ACC112 (cell line): ENCODE measurements at regions not wholly inside any gene's neighbourhood (a gene's known extent, or its start where the extent isn't known, plus 50 kb on each side); places are given as distances from the start of the nearest gene placed in this dataset.

Experiments
- H2AFZ ChIP-seq: fragments of 200-600 bp; sonication (generic); one replicate; pipeline ENCODE4 v1.6.0; 2017; ENCODE audit warnings: antibody characterized with exemption, low read length; ENCODE audit not compliant: unreplicated experiment
- H3K27ac ChIP-seq: fragments of 200-600 bp; sonication (generic); 2 replicates; pipeline ENCODE4 v1.5.1; 2014; ENCODE audit warnings: low read depth, mild to moderate bottlenecking, antibody characterized with exemption, low read length, moderate library complexity
- H3K27me3 ChIP-seq: fragments of 200-600 bp; sonication (generic); 2 replicates; pipeline ENCODE4 v1.6.1; 2014; ENCODE audit warnings: mild to moderate bottlenecking, antibody characterized with exemption, low read length, moderate library complexity, mixed read lengths; ENCODE audit not compliant: insufficient read depth
- H3K36me3 ChIP-seq: fragments of 200-600 bp; sonication (generic); 2 replicates; pipeline ENCODE4 v1.6.1; 2016; ENCODE audit warnings: mild to moderate bottlenecking, antibody characterized with exemption, low read length, moderate library complexity, mixed read lengths; ENCODE audit not compliant: insufficient read depth
- H3K4me1 ChIP-seq: fragments of 200-600 bp; sonication (generic); one replicate; pipeline ENCODE4 v1.6.1; 2016; ENCODE audit warnings: low read length, mixed read lengths; ENCODE audit not compliant: insufficient read depth, unreplicated experiment, control insufficient read depth
- H3K4me3 ChIP-seq: fragments of 200-600 bp; sonication (generic); 2 replicates; pipeline ENCODE4 v1.5.1; 2014; ENCODE audit warnings: mild to moderate bottlenecking, low read depth, low read length
- H3K79me2 ChIP-seq: fragments of 200-600 bp; sonication (generic); one replicate; pipeline ENCODE4 v1.6.0; 2016; ENCODE audit warnings: low read length; ENCODE audit not compliant: control insufficient read depth, unreplicated experiment, insufficient read depth

GRCh38 chr6:11911538-11911937 is 100.6 kb upstream of the HIVEP1 start:
- Histone ChIP-seq H2AFZ (no peak overlapping the region), H3K4me3 (no peak overlapping the region), H3K27me3 (no peaks in the 10 kb centered on the region), H3K27ac (no peak overlapping the region), H3K4me1 (peaks cover 4% of the 10 kb centered on the region), H3K36me3 (no peaks in the 10 kb centered on the region), H3K79me2 (no peaks in the 10 kb centered on the region)

DNA sequence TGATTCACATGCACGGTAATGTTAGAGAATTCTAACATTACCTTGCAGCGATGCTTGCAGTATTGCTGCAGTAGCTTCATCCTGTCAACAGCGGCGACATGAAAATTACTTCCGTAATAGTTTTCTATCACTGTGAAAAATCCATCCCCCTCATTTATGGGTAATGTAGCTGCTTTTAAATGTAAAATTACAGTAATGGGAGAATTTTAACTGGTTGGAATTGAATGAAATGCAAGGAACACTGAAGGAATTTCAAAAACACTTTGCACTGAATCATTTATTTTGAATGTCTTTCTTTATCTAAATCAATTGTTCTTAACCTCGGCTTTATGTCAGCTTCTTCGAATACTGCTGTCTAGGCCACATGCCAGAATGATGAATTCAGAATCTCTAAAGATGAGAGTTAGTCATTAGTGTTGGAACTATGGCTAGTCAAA is 102.4 kb upstream of the HIVEP1 start:
- Histone ChIP-seq H3K79me2 (no peaks in the 10 kb centered on the region), H2AFZ (no peak overlapping the region), H3K4me1 (peaks cover 4% of the 10 kb centered on the region), H3K36me3 (no peaks in the 10 kb centered on the region), H3K4me3 (no peak overlapping the region), H3K27me3 (no peaks in the 10 kb centered on the region), H3K27ac (no peak overlapping the region)

DNA sequence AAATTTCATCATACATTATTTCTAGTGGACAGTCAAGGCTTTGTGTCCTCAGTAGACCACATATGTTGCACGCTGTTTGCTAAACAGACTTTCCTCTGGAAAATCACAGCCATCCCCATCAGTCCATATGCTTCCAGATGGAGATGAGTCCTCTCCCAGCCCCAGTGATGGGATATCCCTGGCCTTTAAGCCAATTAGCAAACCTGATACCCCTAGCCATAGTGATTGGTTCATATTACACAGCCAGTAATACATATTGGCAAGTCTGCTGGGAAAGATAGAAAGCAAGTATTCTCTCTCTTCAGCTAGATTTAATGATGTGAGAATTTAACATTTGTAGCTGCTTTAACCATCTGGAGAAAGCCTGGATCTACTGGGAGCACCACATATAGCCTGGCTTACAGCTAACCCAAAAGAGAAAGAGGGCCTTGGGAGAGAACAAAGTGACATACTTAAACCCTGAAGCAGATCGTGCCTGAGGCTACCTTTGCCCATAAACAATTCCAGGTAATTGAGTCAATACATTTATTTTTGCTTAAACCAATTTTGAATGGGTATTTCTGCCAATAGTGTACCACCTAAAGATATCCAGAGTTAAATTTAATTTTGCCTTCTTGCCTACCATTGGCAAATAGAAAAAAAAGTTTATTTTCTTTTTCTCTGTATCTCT is 103.5 kb upstream of the HIVEP1 start:
- H3K27me3 ChIP-seq: no peaks in the 10 kb centered on the region
- H2AFZ ChIP-seq: no peak overlapping the region
- H3K27ac ChIP-seq: no peak overlapping the region

DNA sequence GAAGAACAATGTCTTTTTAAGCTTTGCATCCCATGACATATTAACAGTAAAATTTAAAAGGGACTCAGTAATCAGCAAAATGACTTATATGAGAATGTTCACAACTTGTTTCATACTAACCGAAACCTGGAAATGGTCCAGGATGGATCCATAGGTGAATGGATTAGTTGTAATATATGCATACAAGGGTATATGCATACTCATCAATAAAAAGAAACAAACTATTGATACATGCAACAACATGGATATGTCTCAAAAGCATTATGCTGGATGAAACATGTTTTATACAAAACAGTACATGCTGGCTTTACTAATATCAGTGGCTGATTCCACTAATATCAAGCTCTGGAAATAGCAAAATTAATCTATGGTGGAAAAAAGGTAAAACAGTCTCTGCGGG is 108.5 kb upstream of the HIVEP1 start:
- Histone ChIP-seq H3K27me3 (no peaks in the 10 kb centered on the region), H3K4me1 (no peaks in the 10 kb centered on the region), H3K4me3 (no peak overlapping the region), H2AFZ (no peak overlapping the region), H3K36me3 (no peaks in the 10 kb centered on the region), H3K27ac (no peak overlapping the region), H3K79me2 (no peaks in the 10 kb centered on the region)

More for the DNA sequence above, 103.5 kb upstream of the HIVEP1 start:
- peaks cover 4% of the 10 kb centered on the region for H3K4me1 ChIP-seq
- H3K79me2 ChIP-seq: no peaks in the 10 kb centered on the region
- no peak overlapping the region for H3K4me3 ChIP-seq
- H3K36me3 ChIP-seq: no peaks in the 10 kb centered on the region

DNA sequence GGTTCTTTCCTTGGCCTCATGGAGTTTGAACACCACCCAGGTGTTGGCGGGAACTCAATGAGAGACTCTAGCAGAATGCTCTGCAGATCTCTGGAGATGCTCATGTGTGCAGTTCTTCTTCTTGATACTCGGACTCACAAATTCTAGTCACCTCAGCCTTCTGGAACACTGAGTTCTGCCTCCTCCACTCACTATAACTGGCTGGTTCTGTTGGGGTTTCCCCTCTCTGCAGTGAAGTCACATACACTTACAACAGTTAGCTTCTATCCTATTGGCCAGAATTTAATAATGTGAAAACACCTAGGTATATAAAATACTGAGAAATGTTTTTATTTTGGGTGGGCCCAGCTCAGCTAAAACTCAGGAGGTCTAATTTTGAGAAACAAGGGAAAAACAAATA is 109.6 kb upstream of the HIVEP1 start:
- Histone ChIP-seq H3K36me3 (no peaks in the 10 kb centered on the region), H3K4me1 (no peaks in the 10 kb centered on the region), H3K27ac (no peak overlapping the region), H3K79me2 (no peaks in the 10 kb centered on the region), H2AFZ (no peak overlapping the region), H3K27me3 (no peaks in the 10 kb centered on the region), H3K4me3 (no peak overlapping the region)

- Histone ChIP-seq H2AFZ (no peak overlapping the region), H3K27ac (no peak overlapping the region), H3K4me3 (no peak overlapping the region), H3K4me1 (no peaks in the 10 kb centered on the region), H3K27me3 (no peaks in the 10 kb centered on the region), H3K36me3 (no peaks in the 10 kb centered on the region), H3K79me2 (no peaks in the 10 kb centered on the region)
Measured at GRCh38 chr6:11900662-11901598, 111.2 kb upstream of the HIVEP1 start.

DNA sequence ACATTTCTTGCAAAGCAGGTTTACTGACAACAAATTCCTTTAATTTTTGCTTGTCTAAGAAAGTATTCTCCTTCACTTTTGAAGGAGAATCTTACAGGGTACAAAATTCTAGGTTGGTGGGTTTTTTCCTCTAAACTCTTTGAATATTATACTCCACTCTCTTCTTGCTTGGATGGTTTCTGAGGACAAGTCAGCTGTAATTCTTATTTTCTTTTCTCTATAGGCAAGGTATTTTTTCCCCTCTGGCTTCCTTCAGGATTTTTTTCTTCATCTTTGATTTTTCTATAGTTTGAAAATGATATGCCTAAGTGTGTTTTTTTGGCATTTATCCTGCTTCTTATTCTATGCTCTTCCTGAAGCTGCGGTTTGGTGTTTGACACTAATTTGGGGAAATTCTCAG is 112.5 kb upstream of the HIVEP1 start:
- H3K27ac ChIP-seq: no peak overlapping the region
- no peaks in the 10 kb centered on the region for H3K27me3 ChIP-seq
- no peaks in the 10 kb centered on the region for H3K4me1 ChIP-seq
- H3K4me3 ChIP-seq: no peak overlapping the region
- no peaks in the 10 kb centered on the region for H3K79me2 ChIP-seq
- no peaks in the 10 kb centered on the region for H3K36me3 ChIP-seq
- no peak overlapping the region for H2AFZ ChIP-seq

GRCh38 chr6:11894212-11894611 is 115.6 kb upstream of the ADTRP start:
- Histone ChIP-seq H3K79me2 (no peaks in the 10 kb centered on the region), H3K27ac (no peak overlapping the region), H3K27me3 (no peaks in the 10 kb centered on the region), H3K4me3 (no peak overlapping the region), H3K4me1 (no peaks in the 10 kb centered on the region), H2AFZ (no peak overlapping the region), H3K36me3 (no peaks in the 10 kb centered on the region)

DNA sequence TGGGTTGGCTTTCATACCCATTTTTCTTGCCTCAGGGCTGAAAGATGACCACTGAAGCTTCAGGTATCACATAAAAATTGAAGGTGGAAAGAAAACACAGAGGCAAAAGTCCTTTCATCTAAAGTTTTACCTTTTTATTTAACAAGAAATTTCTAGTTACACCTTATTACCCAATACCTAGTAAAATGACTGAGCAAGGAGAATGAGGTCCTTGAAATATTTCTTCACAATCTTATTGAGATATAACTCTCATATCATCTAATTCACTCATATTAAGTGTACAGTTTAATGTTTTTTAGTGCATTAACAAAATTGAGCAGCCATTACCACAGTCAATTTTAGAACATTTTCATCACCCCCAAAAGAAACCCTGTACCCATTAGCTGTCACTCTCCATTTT is 112.9 kb upstream of the ADTRP start:
- Histone ChIP-seq H3K4me1 (no peaks in the 10 kb centered on the region), H3K27me3 (no peaks in the 10 kb centered on the region), H3K36me3 (no peaks in the 10 kb centered on the region), H3K4me3 (no peak overlapping the region), H2AFZ (no peak overlapping the region), H3K27ac (no peak overlapping the region), H3K79me2 (no peaks in the 10 kb centered on the region)

DNA sequence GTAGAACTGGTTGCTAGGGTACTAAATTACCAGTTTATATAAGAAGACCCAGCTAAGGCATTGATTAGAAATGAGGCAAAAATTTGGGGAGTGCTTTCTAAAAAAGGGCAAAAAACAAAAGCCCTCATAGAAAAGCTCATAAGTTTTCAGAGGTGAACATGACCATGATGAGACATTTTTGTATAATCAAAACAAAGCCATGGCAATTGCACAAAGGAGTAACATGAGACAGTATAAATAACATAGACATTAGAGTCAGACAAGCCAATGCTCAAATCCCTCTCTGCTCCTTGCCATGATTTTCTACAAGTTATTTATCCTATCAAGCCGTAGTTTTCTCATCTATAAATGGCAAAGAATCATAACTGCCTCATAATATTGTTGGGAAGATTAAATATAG is 112.2 kb upstream of the ADTRP start:
- no peak overlapping the region for H2AFZ ChIP-seq
- H3K27ac ChIP-seq: no peak overlapping the region
- no peaks in the 10 kb centered on the region for H3K79me2 ChIP-seq
- H3K27me3 ChIP-seq: no peaks in the 10 kb centered on the region
- no peaks in the 10 kb centered on the region for H3K4me1 ChIP-seq
- no peaks in the 10 kb centered on the region for H3K36me3 ChIP-seq
- H3K4me3 ChIP-seq: no peak overlapping the region

GRCh38 chr6:11890209-11890608 is 111.6 kb upstream of the ADTRP start:
- Histone ChIP-seq H2AFZ (no peak overlapping the region), H3K27me3 (no peaks in the 10 kb centered on the region), H3K4me1 (no peaks in the 10 kb centered on the region), H3K79me2 (no peaks in the 10 kb centered on the region), H3K4me3 (no peak overlapping the region), H3K27ac (no peak overlapping the region), H3K36me3 (no peaks in the 10 kb centered on the region)
